ENCODE measurements at regions not wholly inside any gene's neighbourhood (a gene's known extent, or its start where the extent isn't known, plus 50 kb on each side); places are given as distances from the start of the nearest gene placed in this dataset.
"Not testable (repeated sequence)": the region's sequence is repeated elsewhere in the genome, so short reads cannot be mapped to it uniquely, and the experiment has no call there.

DNA sequence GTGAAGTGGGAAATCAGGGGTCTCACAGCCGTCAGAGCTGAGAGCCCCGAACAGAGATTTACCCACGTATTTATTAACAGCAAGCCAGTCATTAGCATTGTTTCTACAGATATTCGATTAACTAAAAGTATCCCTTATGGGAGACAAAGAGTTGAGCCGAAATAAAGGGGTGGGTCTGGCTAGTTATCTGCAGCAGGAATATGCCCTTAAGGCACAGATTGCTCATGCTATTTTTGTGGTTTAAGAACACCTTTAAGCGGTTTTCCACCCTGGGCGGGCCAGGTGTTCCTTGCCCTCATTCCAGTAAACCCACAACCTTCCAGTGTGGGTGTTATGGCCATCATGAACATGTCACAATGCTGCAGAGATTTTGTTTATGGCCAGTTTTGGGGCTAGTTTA is 1012.9 kb downstream of the DIPK2A start:
- TF ChIP-seq, protein P1, sequence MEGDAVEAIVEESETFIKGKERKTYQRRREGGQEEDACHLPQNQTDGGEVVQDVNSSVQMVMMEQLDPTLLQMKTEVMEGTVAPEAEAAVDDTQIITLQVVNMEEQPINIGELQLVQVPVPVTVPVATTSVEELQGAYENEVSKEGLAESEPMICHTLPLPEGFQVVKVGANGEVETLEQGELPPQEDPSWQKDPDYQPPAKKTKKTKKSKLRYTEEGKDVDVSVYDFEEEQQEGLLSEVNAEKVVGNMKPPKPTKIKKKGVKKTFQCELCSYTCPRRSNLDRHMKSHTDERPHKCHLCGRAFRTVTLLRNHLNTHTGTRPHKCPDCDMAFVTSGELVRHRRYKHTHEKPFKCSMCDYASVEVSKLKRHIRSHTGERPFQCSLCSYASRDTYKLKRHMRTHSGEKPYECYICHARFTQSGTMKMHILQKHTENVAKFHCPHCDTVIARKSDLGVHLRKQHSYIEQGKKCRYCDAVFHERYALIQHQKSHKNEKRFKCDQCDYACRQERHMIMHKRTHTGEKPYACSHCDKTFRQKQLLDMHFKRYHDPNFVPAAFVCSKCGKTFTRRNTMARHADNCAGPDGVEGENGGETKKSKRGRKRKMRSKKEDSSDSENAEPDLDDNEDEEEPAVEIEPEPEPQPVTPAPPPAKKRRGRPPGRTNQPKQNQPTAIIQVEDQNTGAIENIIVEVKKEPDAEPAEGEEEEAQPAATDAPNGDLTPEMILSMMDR (IDR thresholded peaks at IDR 0.05), result not testable (repeated sequence)
- not testable (repeated sequence) for TF ChIP-seq EP300, POLR2A (IDR thresholded peaks at IDR 0.05)

Measured in tibial nerve (tissue), 4 donors.